Endothelial cell of umbilical vein (primary cell): ENCODE measurements at regions not wholly inside any gene's neighbourhood (a gene's known extent, or its start where the extent isn't known, plus 50 kb on each side); places are given as distances from the start of the nearest gene placed in this dataset.

Experiments
- BruUV-seq: library from RNA; stranded (reverse); fragments of 400-500 nt; replicated peaks from 2 replicates; lab custom pipeline; 2021; lab: Mats Ljungman, UMichigan
- CTCF ChIA-PET: fragments of 300-600, 350-600 bp; sonication (Branson Sonifier 250); formaldehyde crosslinking; loops from one replicate; lab custom pipeline; 2021; ENCODE audit warnings: antibody characterized with exemption, inconsistent platforms; lab: Charles Lee
- POLR2A ChIA-PET: fragments of 300-600, 350-600 bp; sonication (Branson Sonifier 250); formaldehyde crosslinking; loops from one replicate; lab custom pipeline; 2021; ENCODE audit warnings: antibody characterized with exemption, inconsistent platforms; lab: Charles Lee
- DNase-seq: peaks from one replicate; pipeline ENCODE4 v3.0.0-alpha.2; 2011; ENCODE audit warnings: low read depth, low spot score
- FAIRE-seq: peaks from 2 replicates; lab custom pipeline; 2011; peaks lifted over from hg19 to GRCh38; lab: Jason Lieb, UNC
- H2AFZ ChIP-seq: 2 replicates; pipeline ENCODE4 v1.6.0; 2012; ENCODE audit warnings: low read depth, low read length, control low read depth, inconsistent platforms
- H3K27ac ChIP-seq: 2 replicates; pipeline ENCODE4 v1.5.1; 2011; ENCODE audit warnings: low read depth, mild to moderate bottlenecking, control low read depth, low read length, moderate library complexity; ENCODE audit not compliant: insufficient read depth
- H3K27me3 ChIP-seq, 2 experiments: 2 replicates each; pipeline versions ENCODE4 v1.6.0 to v1.6.1; 2011; ENCODE audit warnings: low read length in 2 of 2, mixed read lengths in 1 of 2; ENCODE audit not compliant: control insufficient read depth in 2 of 2, insufficient read depth in 2 of 2
- H3K36me3 ChIP-seq, 2 experiments: 2 replicates in 1 of 2; 3 replicates in 1 of 2; pipeline ENCODE4 v1.5.1; 2011; ENCODE audit warnings: low read length in 2 of 2, mild to moderate bottlenecking in 1 of 2, moderate library complexity in 1 of 2; ENCODE audit not compliant: control insufficient read depth in 2 of 2, insufficient read depth in 2 of 2; ENCODE audit errors: extremely low read depth in 1 of 2
- H3K4me1 ChIP-seq: 3 replicates; pipeline ENCODE4 v1.5.1; 2011; ENCODE audit warnings: mild to moderate bottlenecking, low read length; ENCODE audit not compliant: control insufficient read depth, insufficient read depth; ENCODE audit errors: extremely low read depth
- H3K4me2 ChIP-seq: 2 replicates; pipeline ENCODE4 v1.6.1; 2011; ENCODE audit warnings: low read length, control low read depth, mixed read lengths; ENCODE audit not compliant: insufficient read depth
- H3K4me3 ChIP-seq, 3 experiments: fragments of 200-600 bp in 1 of 3; sonication (generic), shearing (Covaris generic) in 1 of 3; replicated peaks in 1 of 3; 2 replicates each; pipeline ENCODE4 v1.5.1; 2011 to 2016; ENCODE audit warnings: control low read depth in 3 of 3, low read length in 3 of 3, mild to moderate bottlenecking in 2 of 3, inconsistent platforms in 1 of 3, low read depth in 1 of 3, moderate library complexity in 1 of 3; ENCODE audit not compliant: insufficient read depth in 1 of 3
- H3K79me2 ChIP-seq: 2 replicates; pipeline ENCODE4 v1.6.0; 2012; ENCODE audit warnings: low read length, inconsistent platforms; ENCODE audit not compliant: control insufficient read depth, insufficient read depth
- H3K9ac ChIP-seq: replicated peaks from 2 replicates; pipeline ENCODE3; 2011; ENCODE audit warnings: low read length, control low read depth; ENCODE audit not compliant: insufficient read depth; ENCODE audit errors: extremely low read depth
- H3K9me1 ChIP-seq: replicated peaks from 3 replicates; pipeline ENCODE4 v1.6.0; 2011; ENCODE audit warnings: mild to moderate bottlenecking, low read length; ENCODE audit not compliant: control insufficient read depth, insufficient read depth; ENCODE audit errors: extremely low read depth
- H3K9me3 ChIP-seq: replicated peaks from 2 replicates; pipeline ENCODE4 v1.5.1; 2012; ENCODE audit warnings: low read length, inconsistent platforms; ENCODE audit not compliant: control insufficient read depth, insufficient read depth
- H4K20me1 ChIP-seq: replicated peaks from 2 replicates; pipeline ENCODE3; 2011; ENCODE audit warnings: mild to moderate bottlenecking, low read length; ENCODE audit not compliant: control insufficient read depth, insufficient read depth; ENCODE audit errors: extremely low read depth
- EZH2 ChIP-seq: IDR thresholded peaks from 2 replicates; pipeline ENCODE4 v1.6.1; 2012; ENCODE audit warnings: borderline replicate concordance, low read depth, mild to moderate bottlenecking, moderate library complexity, low read length, inconsistent platforms; ENCODE audit not compliant: severe bottlenecking
- FOS ChIP-seq: IDR thresholded peaks from 2 replicates; pipeline ENCODE4 v1.6.1; 2011; ENCODE audit warnings: mild to moderate bottlenecking, low read length, moderate library complexity, borderline replicate concordance; ENCODE audit not compliant: insufficient read depth
- GATA2 ChIP-seq: IDR thresholded peaks from 2 replicates; pipeline ENCODE4 v1.7.0; 2011; ENCODE audit warnings: low read depth, mild to moderate bottlenecking, moderate library complexity, mixed read lengths, low read length; ENCODE audit not compliant: insufficient read length, insufficient read depth
- JUN ChIP-seq: IDR thresholded peaks from 2 replicates; pipeline ENCODE4 v1.6.1; 2011; ENCODE audit warnings: borderline replicate concordance, low read depth; ENCODE audit not compliant: insufficient read length, insufficient read depth
- MYC ChIP-seq: IDR thresholded peaks from one replicate; pipeline ENCODE4 v1.6.1; 2011; ENCODE audit warnings: mild to moderate bottlenecking, low read depth, low read length
- POLR2A ChIP-seq: IDR thresholded peaks from 2 replicates; pipeline ENCODE4 v1.6.1; 2012; ENCODE audit warnings: low read depth, mild to moderate bottlenecking, control low read depth, low read length
- POLR2AphosphoS5 ChIP-seq: IDR thresholded peaks from 2 replicates; pipeline ENCODE4 v1.6.1; 2012; ENCODE audit warnings: low read depth, mild to moderate bottlenecking, control low read depth, low read length, moderate library complexity; ENCODE audit not compliant: insufficient read depth
- dilution Hi-C: fragments of 300-500 bp; cut with MboI; formaldehyde crosslinking; loops from one replicate; pipeline ENCODE4 v1.15.0; 2019; ENCODE audit warnings: low sequenced_read_pairs; ENCODE audit not compliant: extremely low pct_ligation_motif_present
- intact Hi-C: fragments of 100-400 bp; cut with micrococcal nuclease; formaldehyde crosslinking; loops from one replicate; pipeline ENCODE4 v1.10.0; 2022
- TF ChIP-seq, protein P1 (sequence below), 2 donors: IDR thresholded peaks; 1 replicate in 1 of 2; 2 replicates in 1 of 2; pipeline ENCODE4 v1.5.1; 2011; ENCODE audit warnings: low read length in 2 of 2, mild to moderate bottlenecking in 2 of 2, moderate library complexity in 2 of 2, control low read depth in 1 of 2, inconsistent platforms in 1 of 2, low read depth in 1 of 2; ENCODE audit not compliant: insufficient read depth in 1 of 2; ENCODE audit errors: extremely low read depth in 1 of 2
- TF ChIP-seq, protein P2 (sequence below): IDR thresholded peaks from 2 replicates; pipeline ENCODE4 v1.6.1; 2011; ENCODE audit not compliant: insufficient read depth, insufficient read length

DNA sequence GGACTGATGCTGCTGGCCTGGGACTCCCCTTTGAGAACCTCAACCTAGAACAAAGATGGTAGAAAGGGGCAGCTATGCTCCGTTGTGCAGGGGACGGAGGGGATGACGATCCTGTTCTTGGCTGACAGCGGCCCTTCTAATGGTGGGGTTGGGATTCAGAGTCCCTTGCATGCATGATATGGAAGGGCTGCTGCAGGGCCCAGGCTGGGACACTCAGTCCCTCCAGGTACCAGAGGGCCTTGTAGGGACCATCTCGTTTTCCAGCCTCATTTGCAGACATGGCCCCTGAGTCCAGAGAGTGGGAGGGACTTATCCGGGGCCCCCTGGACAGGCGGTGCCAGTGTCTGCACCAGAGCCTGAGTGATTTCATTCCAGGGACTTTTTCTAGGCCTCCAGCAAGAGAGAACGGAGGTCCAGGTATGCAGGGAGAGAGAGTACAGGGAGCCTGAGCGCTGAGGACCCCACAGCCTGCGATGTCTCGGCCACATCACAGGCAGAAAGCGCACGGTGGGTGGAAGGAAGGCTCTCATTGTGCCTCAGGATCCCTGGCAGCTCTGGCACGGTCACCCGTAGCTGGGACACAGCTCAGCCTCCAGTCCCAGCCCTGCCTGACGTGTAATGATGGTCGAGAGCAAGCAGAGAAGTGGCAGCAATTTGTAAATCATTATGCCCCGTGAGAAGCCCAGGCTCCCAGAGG lies 860.8 kb downstream of the TBC1D22A start:
- no peaks in the 10 kb centered on the region for H3K4me1 ChIP-seq
- H3K27me3 ChIP-seq = no peaks in the 10 kb centered on the region
- no peak overlapping the region for H2AFZ ChIP-seq
- intact Hi-C loops (no loop called here), dilution Hi-C loops (no loop called here)
- DNase-seq (no peak), FAIRE-seq (no peak)
- no TSS peak for BruUV-seq
- no peaks in the 10 kb centered on the region for H3K9me1 ChIP-seq
- ChIA-PET POLR2A (no interaction called here), CTCF (no interaction called here)
- H3K36me3 ChIP-seq = no peaks in the 10 kb centered on the region
- H3K4me3 ChIP-seq = no peak overlapping the region
- TF ChIP-seq EZH2 (no peak), POLR2A (no peak), GATA2 (no peak), JUN (no peak), MYC (no peak)
- H4K20me1 ChIP-seq = no peaks in the 10 kb centered on the region
- peaks cover 5% of the 10 kb centered on the region for H3K9me3 ChIP-seq
- no peak overlapping the region for H3K27ac ChIP-seq
- H3K79me2 ChIP-seq = no peaks in the 10 kb centered on the region
- no peak overlapping the region for H3K9ac ChIP-seq
- no peak overlapping the region for H3K4me2 ChIP-seq

- intact Hi-C loops = no loop called here
These were observed 860.1 kb downstream of the TBC1D22A start for GRCh38 chr22:47622541-47622940.

More at GRCh38 chr22:47622541-47622940, 860.1 kb downstream of the TBC1D22A start:
- ChIA-PET POLR2A (no interaction called here), CTCF (no interaction called here)
- Histone ChIP-seq H4K20me1 (no peaks in the 10 kb centered on the region), H3K4me2 (no peak overlapping the region), H3K36me3 (no peaks in the 10 kb centered on the region), H2AFZ (no peak overlapping the region), H3K27ac (no peak overlapping the region), H3K9me3 (peaks cover 2% of the 10 kb centered on the region), H3K4me1 (no peaks in the 10 kb centered on the region), H3K9me1 (no peaks in the 10 kb centered on the region), H3K4me3 (no peak overlapping the region), H3K9ac (no peak overlapping the region), H3K79me2 (no peaks in the 10 kb centered on the region), H3K27me3 (no peaks in the 10 kb centered on the region)
- TF ChIP-seq, protein P1, sequence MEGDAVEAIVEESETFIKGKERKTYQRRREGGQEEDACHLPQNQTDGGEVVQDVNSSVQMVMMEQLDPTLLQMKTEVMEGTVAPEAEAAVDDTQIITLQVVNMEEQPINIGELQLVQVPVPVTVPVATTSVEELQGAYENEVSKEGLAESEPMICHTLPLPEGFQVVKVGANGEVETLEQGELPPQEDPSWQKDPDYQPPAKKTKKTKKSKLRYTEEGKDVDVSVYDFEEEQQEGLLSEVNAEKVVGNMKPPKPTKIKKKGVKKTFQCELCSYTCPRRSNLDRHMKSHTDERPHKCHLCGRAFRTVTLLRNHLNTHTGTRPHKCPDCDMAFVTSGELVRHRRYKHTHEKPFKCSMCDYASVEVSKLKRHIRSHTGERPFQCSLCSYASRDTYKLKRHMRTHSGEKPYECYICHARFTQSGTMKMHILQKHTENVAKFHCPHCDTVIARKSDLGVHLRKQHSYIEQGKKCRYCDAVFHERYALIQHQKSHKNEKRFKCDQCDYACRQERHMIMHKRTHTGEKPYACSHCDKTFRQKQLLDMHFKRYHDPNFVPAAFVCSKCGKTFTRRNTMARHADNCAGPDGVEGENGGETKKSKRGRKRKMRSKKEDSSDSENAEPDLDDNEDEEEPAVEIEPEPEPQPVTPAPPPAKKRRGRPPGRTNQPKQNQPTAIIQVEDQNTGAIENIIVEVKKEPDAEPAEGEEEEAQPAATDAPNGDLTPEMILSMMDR (IDR thresholded peaks at IDR 0.05; ENCODE audit: extremely low read depth in 1 of 2, insufficient read depth in 1 of 2, low read depth in 1 of 2, low read length in 2 of 2) = no peak
- TF ChIP-seq, protein P2, sequence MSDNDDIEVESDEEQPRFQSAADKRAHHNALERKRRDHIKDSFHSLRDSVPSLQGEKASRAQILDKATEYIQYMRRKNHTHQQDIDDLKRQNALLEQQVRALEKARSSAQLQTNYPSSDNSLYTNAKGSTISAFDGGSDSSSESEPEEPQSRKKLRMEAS = no peak
- TF ChIP-seq GATA2 = no peak
- no peak for TF ChIP-seq FOS
- TF ChIP-seq JUN = no peak
- TF ChIP-seq POLR2A = no peak
- no peak for TF ChIP-seq MYC
- TF ChIP-seq POLR2AphosphoS5 = no peak
- TF ChIP-seq EZH2 = no peak
- no TSS peak for BruUV-seq
- DNase-seq (no peak), FAIRE-seq (no peak)
- dilution Hi-C loops = no loop called here
